Hepatocyte (in vitro differentiated cells): ENCODE measurements at regions not wholly inside any gene's neighbourhood (a gene's known extent, or its start where the extent isn't known, plus 50 kb on each side); places are given as distances from the start of the nearest gene placed in this dataset.

ENCODE experiments used
- DNase-seq: peaks from one replicate; pipeline ENCODE4 v3.0.0-alpha.2; 2016; ENCODE audit warnings: low spot score
- H2AFZ ChIP-seq: fragments of 200-600 bp; sonication (generic); 2 replicates; pipeline ENCODE4 v1.6.0; 2016; ENCODE audit warnings: antibody characterized with exemption, mild to moderate bottlenecking
- H3K27ac ChIP-seq: fragments of 200-600 bp; sonication (generic); 2 replicates; pipeline ENCODE4 v1.5.1; 2016; ENCODE audit warnings: mild to moderate bottlenecking
- H3K27me3 ChIP-seq: fragments of 200-600 bp; sonication (generic); 2 replicates; pipeline ENCODE4 v1.6.1; 2016
- H3K36me3 ChIP-seq: fragments of 200-600 bp; sonication (generic); replicated peaks from 2 replicates; pipeline ENCODE4 v1.5.1; 2016; ENCODE audit warnings: low read depth; ENCODE audit not compliant: insufficient read depth
- H3K4me1 ChIP-seq: fragments of 200-600 bp; sonication (generic); 2 replicates; pipeline ENCODE4 v1.5.1; 2016; ENCODE audit warnings: mild to moderate bottlenecking, moderate library complexity; ENCODE audit not compliant: insufficient read depth
- H3K4me2 ChIP-seq: fragments of 200-600 bp; sonication (generic); 2 replicates; pipeline ENCODE4 v1.6.0; 2016
- H3K4me3 ChIP-seq: fragments of 200-600 bp; sonication (generic); 2 replicates; pipeline ENCODE4 v1.5.1; 2016; ENCODE audit warnings: mild to moderate bottlenecking
- H3K79me2 ChIP-seq: fragments of 200-600 bp; sonication (generic); 2 replicates; pipeline ENCODE4 v1.6.0; 2017; ENCODE audit warnings: mild to moderate bottlenecking
- H3K9me2 ChIP-seq: fragments of 200-600 bp; sonication (generic); replicated peaks from 2 replicates; pipeline ENCODE4 v1.6.0; 2017; ENCODE audit warnings: mild to moderate bottlenecking; ENCODE audit not compliant: insufficient read depth
- H3K9me3 ChIP-seq: fragments of 200-600 bp; sonication (generic); 2 replicates; pipeline ENCODE4 v1.5.1; 2016; ENCODE audit warnings: low read depth, mild to moderate bottlenecking
- H4K20me1 ChIP-seq: fragments of 200-600 bp; sonication (generic); 2 replicates; pipeline ENCODE4 v1.6.0; 2016; ENCODE audit warnings: mild to moderate bottlenecking; ENCODE audit not compliant: insufficient read depth, poor library complexity, severe bottlenecking
- CTCF ChIP-seq: fragments of 200-600 bp; sonication (generic); IDR thresholded peaks from 2 replicates; pipeline ENCODE4 v1.5.1; 2016; ENCODE audit warnings: antibody characterized with exemption, mild to moderate bottlenecking; ENCODE audit not compliant: poor library complexity
- EZH2 ChIP-seq: fragments of 200-600 bp; sonication (generic); IDR thresholded peaks from 2 replicates; pipeline ENCODE4 v1.6.1; 2016; ENCODE audit warnings: antibody characterized with exemption, mild to moderate bottlenecking, borderline replicate concordance
- EZH2phosphoT487 ChIP-seq: fragments of 200-600 bp; sonication (generic); IDR thresholded peaks from one replicate; pipeline ENCODE4 v1.6.1; 2018; ENCODE audit warnings: antibody characterized with exemption, mild to moderate bottlenecking, low read depth, moderate library complexity; ENCODE audit not compliant: unreplicated experiment, severe bottlenecking
- WGBS: methylation state at CpG from one replicate; pipeline ENCODE4 v1.1.6; 2016; ENCODE audit warnings: low lambda C conversion rate; ENCODE audit errors: missing lambda C conversion rate; 5-methylcytosine and 5-hydroxymethylcytosine counted together

- Histone ChIP-seq H3K4me2 (no peak overlapping the region), H3K9me2 (no peaks in the 10 kb centered on the region), H3K4me3 (no peak overlapping the region), H4K20me1 (no peaks in the 10 kb centered on the region), H3K36me3 (no peaks in the 10 kb centered on the region), H2AFZ (no peak overlapping the region), H3K79me2 (no peaks in the 10 kb centered on the region), H3K9me3 (no peaks in the 10 kb centered on the region), H3K27me3 (no peaks in the 10 kb centered on the region), H3K27ac (no peak overlapping the region), H3K4me1 (no peaks in the 10 kb centered on the region)
- DNase-seq: no peak
- TF ChIP-seq CTCF (no peak), EZH2phosphoT487 (no peak), EZH2 (no peak)
- WGBS: 71% methylated on average over 1 of the region's 1 CpG
These were observed 290.6 kb upstream of the OR4E1 start for GRCh38 chr14:21964180-21964579.

- Histone ChIP-seq H3K4me1 (no peaks in the 10 kb centered on the region), H3K9me2 (no peaks in the 10 kb centered on the region), H3K9me3 (no peaks in the 10 kb centered on the region), H3K4me2 (no peak overlapping the region), H2AFZ (no peak overlapping the region), H4K20me1 (no peaks in the 10 kb centered on the region), H3K4me3 (no peak overlapping the region), H3K27me3 (no peaks in the 10 kb centered on the region), H3K36me3 (no peaks in the 10 kb centered on the region), H3K79me2 (no peaks in the 10 kb centered on the region), H3K27ac (no peak overlapping the region)
- no peak for TF ChIP-seq EZH2
- TF ChIP-seq CTCF: no peak
- TF ChIP-seq EZH2phosphoT487: no peak
- no peak for DNase-seq
- WGBS: 54% methylated on average over 1 of the region's 1 CpG
These were observed 287.0 kb upstream of the OR4E1 start for GRCh38 chr14:21960636-21961035.

- DNase-seq: no peak
- H3K27ac ChIP-seq: no peak overlapping the region
- no peaks in the 10 kb centered on the region for H3K79me2 ChIP-seq
- TF ChIP-seq EZH2 (no peak), CTCF (no peak), EZH2phosphoT487 (no peak)
- H3K4me3 ChIP-seq: no peak overlapping the region
- H3K4me2 ChIP-seq: no peak overlapping the region
- H3K4me1 ChIP-seq: no peaks in the 10 kb centered on the region
- peaks cover 4% of the 10 kb centered on the region for H3K27me3 ChIP-seq
- no peak overlapping the region for H2AFZ ChIP-seq
- H3K36me3 ChIP-seq: no peaks in the 10 kb centered on the region
- WGBS: 81% methylated on average over 3 of the region's 3 CpGs
- no peaks in the 10 kb centered on the region for H3K9me3 ChIP-seq
- H4K20me1 ChIP-seq: no peaks in the 10 kb centered on the region
- no peaks in the 10 kb centered on the region for H3K9me2 ChIP-seq
These were observed 268.3 kb upstream of the OR4E1 start for GRCh38 chr14:21941885-21942284.
